Stimulated activated naive B cell treated with anti-CD40 and anti-IgM and Interleukin-4, amounts not matched to agents 10 μg/mL and 1 μg/mL and 100 μg/mL, for 72 hours (primary cell): ENCODE measurements at regions not wholly inside any gene's neighbourhood (a gene's known extent, or its start where the extent isn't known, plus 50 kb on each side); places are given as distances from the start of the nearest gene placed in this dataset.

Experiments
- ATAC-seq, 2 donors: fragments of 150-1000 bp; cut with Tn5 transposase; replicated peaks; 2 replicates each; pipeline ENCODE4 v1.10.0; 2021; ENCODE audit warnings: moderate library complexity in 1 of 2
- DNase-seq: peaks from one replicate; pipeline ENCODE4 v3.0.0; 2021
- H3K27ac Mint-ChIP-seq: one replicate; pipeline ENCODE4 v1.8.0; 2022; ENCODE audit warnings: mild to moderate bottlenecking, mixed read lengths
- H3K27me3 Mint-ChIP-seq, 2 donors: one replicate each; pipeline ENCODE4 v1.8.0; 2022; ENCODE audit warnings: mixed read lengths in 2 of 2
- H3K36me3 Mint-ChIP-seq, 2 donors: one replicate each; pipeline ENCODE4 v1.8.0; 2022; ENCODE audit warnings: mixed read lengths in 2 of 2, mild to moderate bottlenecking in 1 of 2
- H3K4me1 Mint-ChIP-seq, 2 donors: one replicate each; pipeline ENCODE4 v1.8.0; 2022; ENCODE audit warnings: mixed read lengths in 2 of 2, mild to moderate bottlenecking in 1 of 2
- H3K4me3 Mint-ChIP-seq, 2 donors: one replicate each; pipeline ENCODE4 v1.8.0; 2022; ENCODE audit warnings: mild to moderate bottlenecking in 2 of 2, mixed read lengths in 2 of 2, moderate library complexity in 1 of 2
- H3K9me3 Mint-ChIP-seq, 2 donors: one replicate each; pipeline ENCODE4 v1.8.0; 2022; ENCODE audit warnings: mixed read lengths in 2 of 2, mild to moderate bottlenecking in 1 of 2

- DNase-seq (no peak), ATAC-seq (no peak)
- H3K9me3 Mint-ChIP-seq = peaks cover 3 to 7% of the 10 kb centered on the region in 2 donors
- H3K27ac Mint-ChIP-seq = no peak overlapping the region
- H3K36me3 Mint-ChIP-seq = no peaks in the 10 kb centered on the region
- H3K27me3 Mint-ChIP-seq = no peaks in the 10 kb centered on the region
- H3K4me3 Mint-ChIP-seq = no peak overlapping the region
- no peaks in the 10 kb centered on the region for H3K4me1 Mint-ChIP-seq
Observed at GRCh38 chr6:67361264-67361663, 1273.8 kb upstream of the ADGRB3 start.

DNA sequence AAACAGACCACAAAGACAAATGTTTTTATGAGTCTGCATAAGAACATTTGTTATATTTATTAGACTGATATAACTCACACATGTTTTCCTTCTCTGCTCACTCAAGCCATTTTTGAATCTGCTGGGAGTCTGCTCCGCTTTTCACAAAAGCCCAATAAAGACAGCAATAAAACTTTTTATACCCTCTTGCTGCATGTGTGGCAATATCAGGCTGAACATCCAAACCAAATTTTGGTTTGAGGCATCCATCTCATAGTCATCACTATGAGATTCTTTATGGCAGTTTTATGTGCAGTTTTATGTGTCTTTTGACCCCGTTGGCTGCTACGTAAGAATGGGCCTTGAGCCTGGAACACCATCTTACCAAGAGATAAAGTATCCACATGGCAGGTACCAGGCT lies 1276.8 kb upstream of the ADGRB3 start:
- Mint-ChIP-seq H3K9me3 (peaks cover 7% of the 10 kb centered on the region in 2 donors), H3K27ac (no peak overlapping the region), H3K36me3 (no peaks in the 10 kb centered on the region), H3K4me3 (no peak overlapping the region), H3K27me3 (no peaks in the 10 kb centered on the region), H3K4me1 (no peaks in the 10 kb centered on the region)
- DNase-seq = no peak
- no peak for ATAC-seq

GRCh38 chr6:67353861-67354260 lies 1281.2 kb upstream of the ADGRB3 start:
- DNase-seq (no peak), ATAC-seq (no peak)
- Mint-ChIP-seq H3K27ac (no peak overlapping the region), H3K9me3 (peaks cover 3 to 7% of the 10 kb centered on the region in 2 donors), H3K27me3 (no peaks in the 10 kb centered on the region), H3K4me1 (no peaks in the 10 kb centered on the region), H3K4me3 (no peak overlapping the region), H3K36me3 (no peaks in the 10 kb centered on the region)

- Mint-ChIP-seq H3K27me3 (no peaks in the 10 kb centered on the region), H3K9me3 (peaks cover 0 to 4% of the 10 kb centered on the region in 2 donors), H3K4me3 (no peak overlapping the region), H3K27ac (no peak overlapping the region), H3K36me3 (no peaks in the 10 kb centered on the region), H3K4me1 (no peaks in the 10 kb centered on the region)
- DNase-seq (no peak), ATAC-seq (no peak)
Observed at GRCh38 chr6:67352717-67353116, 1282.4 kb upstream of the ADGRB3 start.

DNA sequence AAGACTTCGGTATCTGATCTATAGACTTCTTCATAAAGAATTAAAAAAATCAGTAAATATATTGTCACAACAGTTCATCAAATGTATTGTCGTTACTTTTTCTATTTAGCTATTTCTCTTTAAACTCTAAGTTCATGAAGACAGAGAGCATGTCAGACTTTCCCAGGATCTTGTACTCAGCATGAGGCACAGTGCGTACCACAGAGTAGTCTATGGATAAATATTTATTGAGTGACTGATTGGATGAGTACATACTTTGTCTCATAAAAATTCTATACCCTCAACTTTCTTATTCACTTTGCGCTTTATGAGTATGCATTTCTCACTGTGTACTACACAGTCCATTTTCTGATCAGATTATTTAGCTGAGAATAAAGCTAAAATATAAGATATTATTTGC lies 1284.4 kb upstream of the ADGRB3 start:
- no peaks in the 10 kb centered on the region for H3K36me3 Mint-ChIP-seq
- no peak for ATAC-seq
- no peak overlapping the region for H3K4me3 Mint-ChIP-seq
- H3K27me3 Mint-ChIP-seq = no peaks in the 10 kb centered on the region
- H3K4me1 Mint-ChIP-seq = no peaks in the 10 kb centered on the region
- no peak for DNase-seq
- H3K27ac Mint-ChIP-seq = no peak overlapping the region
- peaks cover 3 to 8% of the 10 kb centered on the region in 2 donors for H3K9me3 Mint-ChIP-seq

DNA sequence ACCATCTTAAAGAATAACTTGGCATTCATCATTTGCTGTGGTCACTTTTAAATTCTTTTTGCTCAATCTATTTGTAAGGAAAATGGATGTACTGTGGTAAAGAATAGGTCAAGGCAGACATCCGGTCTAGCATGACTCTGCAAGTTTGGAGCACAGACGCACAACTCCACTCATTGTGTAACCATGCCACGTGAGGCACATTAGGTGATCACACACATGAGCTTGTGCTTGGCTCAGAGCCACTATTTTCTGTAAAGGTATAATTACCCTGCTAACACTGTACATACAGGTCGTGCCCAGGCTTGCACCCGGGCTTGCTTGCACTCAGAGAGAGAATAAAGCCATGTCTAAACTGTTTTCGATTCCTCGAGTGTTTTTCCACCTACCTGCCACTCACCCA lies 1289.1 kb upstream of the ADGRB3 start:
- no peaks in the 10 kb centered on the region for H3K27me3 Mint-ChIP-seq
- DNase-seq (no peak), ATAC-seq (no peak)
- H3K36me3 Mint-ChIP-seq = no peaks in the 10 kb centered on the region
- no peak overlapping the region for H3K27ac Mint-ChIP-seq
- no peaks in the 10 kb centered on the region for H3K4me1 Mint-ChIP-seq
- H3K9me3 Mint-ChIP-seq = peaks cover 3 to 11% of the 10 kb centered on the region in 2 donors
- no peak overlapping the region for H3K4me3 Mint-ChIP-seq

DNA sequence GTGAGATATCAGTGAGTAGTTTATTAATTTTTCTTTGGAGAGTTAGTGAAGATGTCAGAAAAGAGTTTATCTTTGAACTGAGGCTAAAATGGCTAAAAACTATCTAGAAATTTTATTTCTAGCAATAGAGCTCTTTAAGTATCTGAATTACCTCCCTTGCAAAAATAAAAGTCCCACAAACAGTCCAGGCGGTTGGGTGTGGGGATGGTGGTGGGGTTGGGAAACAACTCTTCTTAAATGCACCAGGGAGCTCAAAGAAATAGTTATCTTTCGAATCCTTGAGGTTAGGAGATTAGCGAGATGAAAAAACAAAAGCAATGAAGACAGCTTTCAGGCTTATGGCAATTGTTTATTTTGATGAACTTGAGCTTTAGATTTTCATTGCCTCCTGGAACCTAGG lies 1299.1 kb upstream of the ADGRB3 start:
- DNase-seq = no peak
- no peaks in the 10 kb centered on the region for H3K27me3 Mint-ChIP-seq
- no peaks in the 10 kb centered on the region for H3K36me3 Mint-ChIP-seq
- no peak for ATAC-seq
- H3K9me3 Mint-ChIP-seq = peaks cover 2 to 4% of the 10 kb centered on the region in 2 donors
- no peak overlapping the region for H3K4me3 Mint-ChIP-seq
- H3K27ac Mint-ChIP-seq = no peak overlapping the region
- no peaks in the 10 kb centered on the region for H3K4me1 Mint-ChIP-seq

DNA sequence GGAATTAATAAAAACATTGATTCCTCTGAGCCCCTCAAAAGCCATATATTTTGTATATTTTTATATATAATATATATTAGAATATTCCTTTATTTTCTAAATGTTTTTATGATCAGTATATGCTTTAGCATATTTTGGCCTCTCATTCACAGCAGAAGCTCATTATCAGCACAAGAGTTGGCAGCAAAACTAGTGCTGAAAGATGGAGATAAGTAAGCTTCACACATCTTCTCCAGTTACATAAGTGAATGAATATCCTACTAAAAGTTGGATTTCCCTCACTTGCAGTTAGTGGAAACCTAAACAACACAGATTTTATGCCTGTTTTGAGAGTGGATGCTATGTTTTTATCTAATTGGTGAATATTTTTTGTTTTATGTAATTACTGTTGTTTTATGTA lies 1303.8 kb upstream of the ADGRB3 start:
- ATAC-seq (no peak), DNase-seq (no peak)
- Mint-ChIP-seq H3K27ac (no peak overlapping the region), H3K4me1 (no peaks in the 10 kb centered on the region), H3K27me3 (no peaks in the 10 kb centered on the region), H3K9me3 (peaks cover 0 to 3% of the 10 kb centered on the region in 2 donors), H3K4me3 (no peak overlapping the region), H3K36me3 (no peaks in the 10 kb centered on the region)

DNA sequence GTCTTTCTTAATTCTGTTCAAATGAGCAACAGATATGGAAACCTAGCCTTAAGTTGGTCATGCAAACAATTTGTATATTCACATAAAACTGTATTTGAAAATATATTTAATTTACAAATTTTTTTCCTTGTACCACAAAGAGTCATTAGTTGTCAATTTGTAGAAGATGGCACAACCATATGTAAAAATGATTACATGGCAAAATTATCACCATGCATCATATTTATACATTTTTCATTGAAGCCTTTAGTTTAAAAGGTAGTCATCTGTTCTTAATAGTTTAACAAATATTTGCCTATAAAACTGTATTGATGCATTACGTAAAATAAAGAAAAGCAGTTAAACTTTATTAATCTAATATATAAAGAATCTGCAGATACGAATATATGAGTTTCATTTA lies 1306.8 kb upstream of the ADGRB3 start:
- ATAC-seq = no peak

GRCh38 chr6:67300430-67301040 lies 1334.5 kb upstream of the ADGRB3 start:
- Mint-ChIP-seq H3K27ac (no peak overlapping the region), H3K4me1 (no peaks in the 10 kb centered on the region), H3K36me3 (no peaks in the 10 kb centered on the region), H3K9me3 (peaks cover 4 to 6% of the 10 kb centered on the region in 2 donors), H3K4me3 (no peak overlapping the region), H3K27me3 (no peaks in the 10 kb centered on the region)
- no peak for ATAC-seq
- no peak for DNase-seq

More for the DNA sequence above, 1306.8 kb upstream of the ADGRB3 start:
- H3K27me3 Mint-ChIP-seq = no peaks in the 10 kb centered on the region
- H3K9me3 Mint-ChIP-seq = peaks cover 0 to 4% of the 10 kb centered on the region in 2 donors
- no peak overlapping the region for H3K27ac Mint-ChIP-seq
- no peaks in the 10 kb centered on the region for H3K36me3 Mint-ChIP-seq
- H3K4me1 Mint-ChIP-seq = no peaks in the 10 kb centered on the region
- H3K4me3 Mint-ChIP-seq = no peak overlapping the region
- no peak for DNase-seq

- ATAC-seq = no peak
- peaks cover 0 to 3% of the 10 kb centered on the region in 2 donors for H3K9me3 Mint-ChIP-seq
- no peaks in the 10 kb centered on the region for H3K27me3 Mint-ChIP-seq
- H3K36me3 Mint-ChIP-seq = no peaks in the 10 kb centered on the region
- H3K27ac Mint-ChIP-seq = no peak overlapping the region
- H3K4me1 Mint-ChIP-seq = no peaks in the 10 kb centered on the region
- H3K4me3 Mint-ChIP-seq = no peak overlapping the region
- no peak for DNase-seq
Observed at GRCh38 chr6:67292169-67292568, 1342.9 kb upstream of the ADGRB3 start.

DNA sequence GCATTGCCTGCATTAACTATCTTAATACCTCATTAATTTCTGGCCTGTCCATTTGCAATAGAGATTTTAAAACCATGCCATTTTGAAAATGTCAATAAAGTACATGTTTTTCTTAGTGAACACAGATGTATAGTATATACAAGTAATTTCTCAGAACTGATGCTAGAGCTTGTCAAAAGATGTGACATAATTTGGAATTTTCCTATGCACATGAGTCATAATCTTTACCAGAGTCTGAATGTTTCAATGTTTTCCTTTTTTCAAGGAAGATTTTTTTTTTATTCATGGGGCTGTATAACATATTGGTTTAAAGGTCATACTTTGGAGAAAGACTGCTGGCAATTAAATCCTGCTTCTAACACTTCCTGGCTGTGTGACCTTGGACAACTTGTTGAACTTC lies 1347.5 kb upstream of the ADGRB3 start:
- Mint-ChIP-seq H3K4me3 (no peak overlapping the region), H3K27me3 (no peaks in the 10 kb centered on the region), H3K27ac (no peak overlapping the region), H3K36me3 (no peaks in the 10 kb centered on the region), H3K9me3 (peaks cover 0 to 3% of the 10 kb centered on the region in 2 donors), H3K4me1 (no peaks in the 10 kb centered on the region)
- DNase-seq (no peak), ATAC-seq (no peak)

- no peaks in the 10 kb centered on the region for H3K36me3 Mint-ChIP-seq
- no peaks in the 10 kb centered on the region for H3K4me1 Mint-ChIP-seq
- no peaks in the 10 kb centered on the region for H3K27me3 Mint-ChIP-seq
- no peak overlapping the region for H3K27ac Mint-ChIP-seq
- H3K9me3 Mint-ChIP-seq = peaks cover 0 to 3% of the 10 kb centered on the region in 2 donors
- no peak for DNase-seq
- no peak overlapping the region for H3K4me3 Mint-ChIP-seq
- ATAC-seq = no peak
Observed at GRCh38 chr6:67285770-67286495, 1349.1 kb upstream of the ADGRB3 start.

- H3K9me3 Mint-ChIP-seq = no peaks in the 10 kb centered on the region
- H3K36me3 Mint-ChIP-seq = no peaks in the 10 kb centered on the region
- DNase-seq = no peak
- no peaks in the 10 kb centered on the region for H3K4me1 Mint-ChIP-seq
- ATAC-seq = no peak
- no peaks in the 10 kb centered on the region for H3K27me3 Mint-ChIP-seq
- H3K4me3 Mint-ChIP-seq = no peak overlapping the region
- H3K27ac Mint-ChIP-seq = no peak overlapping the region
Observed at GRCh38 chr6:67277312-67277711, 1357.8 kb upstream of the ADGRB3 start.
